ENCODE measurements at regions not wholly inside any gene's neighbourhood (a gene's known extent, or its start where the extent isn't known, plus 50 kb on each side); places are given as distances from the start of the nearest gene placed in this dataset.

DNA sequence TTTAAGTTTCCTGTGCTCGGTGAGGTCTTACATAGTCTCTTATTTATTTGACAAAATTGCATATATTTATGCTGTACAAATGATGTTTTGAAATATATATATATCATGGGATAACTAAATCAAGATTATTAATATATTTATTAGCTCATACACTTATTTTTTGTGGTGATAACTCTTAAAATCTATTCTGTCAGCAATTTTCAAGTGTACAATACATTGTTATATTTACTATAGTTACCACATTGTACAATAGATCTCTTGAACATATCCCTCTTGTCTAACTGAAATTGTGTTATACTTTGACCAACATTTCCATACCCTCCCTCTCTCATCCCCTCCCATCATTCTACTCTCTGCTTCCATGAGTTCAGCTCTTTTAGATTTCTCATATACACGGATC, 516.6 kb upstream of the LCORL start:
- TF ChIP-seq POLR2A (IDR thresholded peaks at IDR 0.05; ENCODE audit: low read depth, low read length) (no peak), EZH2 (IDR thresholded peaks at IDR 0.05; ENCODE audit: borderline replicate concordance, low read depth, low read length, severe bottlenecking) (no peak)
- TF ChIP-seq, protein P1, sequence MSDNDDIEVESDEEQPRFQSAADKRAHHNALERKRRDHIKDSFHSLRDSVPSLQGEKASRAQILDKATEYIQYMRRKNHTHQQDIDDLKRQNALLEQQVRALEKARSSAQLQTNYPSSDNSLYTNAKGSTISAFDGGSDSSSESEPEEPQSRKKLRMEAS (IDR thresholded peaks at IDR 0.05; ENCODE audit: insufficient read depth, insufficient read length), result no peak

All from endothelial cell of umbilical vein (primary cell).